Uterus (tissue), 3 donors: ENCODE measurements at regions not wholly inside any gene's neighbourhood (a gene's known extent, or its start where the extent isn't known, plus 50 kb on each side); places are given as distances from the start of the nearest gene placed in this dataset.

Source experiments
- DNase-seq, 2 donors: peaks; one replicate each; pipeline ENCODE4 v3.0.0-alpha.2; 2019 to 2020
- H3K27ac ChIP-seq, 2 donors: fragments of 200-600 bp; sonication (generic); 1 replicate in 1 of 2; 2 replicates in 1 of 2; pipeline ENCODE4 v1.5.1; 2016 to 2018
- H3K27me3 ChIP-seq, 2 donors: fragments of 200-600 bp; sonication (generic); one replicate each; pipeline ENCODE4 v1.5.1; 2018 to 2019; ENCODE audit warnings: control low read depth in 1 of 2
- H3K36me3 ChIP-seq, 2 donors: fragments of 200-600 bp; sonication (generic); one replicate each; pipeline ENCODE4 v1.5.1; 2019; ENCODE audit warnings: control low read depth in 1 of 2
- H3K4me1 ChIP-seq, 2 donors: fragments of 200-600 bp; sonication (generic); one replicate each; pipeline ENCODE4 v1.5.1; 2018 to 2019; ENCODE audit warnings: control low read depth in 1 of 2
- H3K4me3 ChIP-seq, 2 donors: fragments of 200-600 bp; sonication (generic); 1 replicate in 1 of 2; 2 replicates in 1 of 2; pipeline ENCODE4 v1.5.1; 2018 to 2019; ENCODE audit warnings: mild to moderate bottlenecking in 1 of 2
- H3K9me3 ChIP-seq, 2 donors: fragments of 200-600 bp; sonication (generic); one replicate each; pipeline ENCODE4 v1.5.1; 2019; ENCODE audit warnings: control low read depth in 1 of 2
- POLR2A ChIP-seq, 2 donors: fragments of 450-650 bp; IDR thresholded peaks; one replicate each; pipeline ENCODE4 v1.6.1; 2016; ENCODE audit warnings: antibody characterized with exemption in 2 of 2, mild to moderate bottlenecking in 1 of 2, moderate library complexity in 1 of 2
- intact Hi-C: fragments of 100-400 bp; cut with DNase I; formaldehyde crosslinking; loops from one replicate; pipeline ENCODE4 v1.15.1; 2023; ENCODE audit warnings: low total_unique reads
- TF ChIP-seq, protein P1 (sequence below), 4 experiments: fragments of 200-600 bp in 2 of 4; fragments of 450-650 bp in 2 of 4; sonication (generic) in 2 of 4; IDR thresholded peaks; one replicate each; pipeline ENCODE4 v1.5.1; 2016 to 2019; ENCODE audit warnings: antibody characterized with exemption in 4 of 4, mild to moderate bottlenecking in 2 of 4, moderate library complexity in 1 of 4
- donor health status: DM: yes; HTN: yes; CAD: no.

GRCh38 chr18:56235481-56236013 lies 402.8 kb downstream of the TXNL1 start:
- intact Hi-C loops: no loop called here
- no peak overlapping the region for H3K4me3 ChIP-seq
- peaks cover 0 to 7% of the 10 kb centered on the region in 2 donors for H3K9me3 ChIP-seq
- peak overlapping the region in 1 of 2 donors; percentile 5 for H3K27ac ChIP-seq
- H3K36me3 ChIP-seq: no peaks in the 10 kb centered on the region
- DNase-seq: no peak
- H3K4me1 ChIP-seq: no peaks in the 10 kb centered on the region
- H3K27me3 ChIP-seq: peaks cover 0 to 4% of the 10 kb centered on the region in 2 donors
- TF ChIP-seq, protein P1, sequence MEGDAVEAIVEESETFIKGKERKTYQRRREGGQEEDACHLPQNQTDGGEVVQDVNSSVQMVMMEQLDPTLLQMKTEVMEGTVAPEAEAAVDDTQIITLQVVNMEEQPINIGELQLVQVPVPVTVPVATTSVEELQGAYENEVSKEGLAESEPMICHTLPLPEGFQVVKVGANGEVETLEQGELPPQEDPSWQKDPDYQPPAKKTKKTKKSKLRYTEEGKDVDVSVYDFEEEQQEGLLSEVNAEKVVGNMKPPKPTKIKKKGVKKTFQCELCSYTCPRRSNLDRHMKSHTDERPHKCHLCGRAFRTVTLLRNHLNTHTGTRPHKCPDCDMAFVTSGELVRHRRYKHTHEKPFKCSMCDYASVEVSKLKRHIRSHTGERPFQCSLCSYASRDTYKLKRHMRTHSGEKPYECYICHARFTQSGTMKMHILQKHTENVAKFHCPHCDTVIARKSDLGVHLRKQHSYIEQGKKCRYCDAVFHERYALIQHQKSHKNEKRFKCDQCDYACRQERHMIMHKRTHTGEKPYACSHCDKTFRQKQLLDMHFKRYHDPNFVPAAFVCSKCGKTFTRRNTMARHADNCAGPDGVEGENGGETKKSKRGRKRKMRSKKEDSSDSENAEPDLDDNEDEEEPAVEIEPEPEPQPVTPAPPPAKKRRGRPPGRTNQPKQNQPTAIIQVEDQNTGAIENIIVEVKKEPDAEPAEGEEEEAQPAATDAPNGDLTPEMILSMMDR (IDR thresholded peaks at IDR 0.05): no peak
- no peak for TF ChIP-seq POLR2A (IDR thresholded peaks at IDR 0.05)

GRCh38 chr18:56235071-56235470 lies 403.3 kb downstream of the TXNL1 start:
- DNase-seq: no peak
- no peaks in the 10 kb centered on the region for H3K4me1 ChIP-seq
- no peaks in the 10 kb centered on the region for H3K36me3 ChIP-seq
- H3K27ac ChIP-seq: no peak overlapping the region
- intact Hi-C loops: no loop called here
- peaks cover 0 to 4% of the 10 kb centered on the region in 2 donors for H3K27me3 ChIP-seq
- peaks cover 0 to 7% of the 10 kb centered on the region in 2 donors for H3K9me3 ChIP-seq
- H3K4me3 ChIP-seq: no peak overlapping the region
- TF ChIP-seq, protein P1 (IDR thresholded peaks at IDR 0.05): no peak
- TF ChIP-seq POLR2A (IDR thresholded peaks at IDR 0.05): no peak

DNA sequence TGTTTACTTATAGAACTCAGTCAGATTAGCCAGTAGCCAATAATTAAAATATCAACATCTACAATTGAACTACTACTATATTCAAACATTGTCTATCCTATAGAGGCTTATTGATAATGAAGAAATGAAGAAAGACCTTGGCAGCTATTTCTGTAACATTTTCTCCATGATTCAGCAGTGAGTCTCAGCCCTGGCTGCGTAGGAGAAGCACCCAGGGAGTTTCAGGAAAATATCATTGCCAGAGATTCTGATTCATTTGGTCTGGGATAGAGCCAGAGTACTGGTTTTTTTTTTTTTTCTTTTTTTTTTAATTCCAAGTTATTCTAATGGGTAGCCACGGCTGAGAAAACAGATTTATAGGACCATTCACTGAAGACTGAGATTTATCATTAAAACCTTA lies 404.8 kb downstream of the TXNL1 start:
- peaks cover 0 to 4% of the 10 kb centered on the region in 2 donors for H3K27me3 ChIP-seq
- no peak for TF ChIP-seq POLR2A (IDR thresholded peaks at IDR 0.05)
- TF ChIP-seq, protein P1 (IDR thresholded peaks at IDR 0.05): no peak
- H3K9me3 ChIP-seq: peaks cover 0 to 7% of the 10 kb centered on the region in 2 donors
- peak overlapping the region; percentile 55 to 75 for H3K27ac ChIP-seq
- intact Hi-C loops: no loop called here
- no peak overlapping the region for H3K4me3 ChIP-seq
- H3K36me3 ChIP-seq: no peaks in the 10 kb centered on the region
- H3K4me1 ChIP-seq: no peaks in the 10 kb centered on the region
- peak; percentile 34 to 41 for DNase-seq

GRCh38 chr18:56226025-56226424 lies 412.4 kb downstream of the TXNL1 start:
- no peaks in the 10 kb centered on the region for H3K36me3 ChIP-seq
- intact Hi-C loops: no loop called here
- H3K27me3 ChIP-seq: no peaks in the 10 kb centered on the region
- no peak overlapping the region for H3K27ac ChIP-seq
- H3K4me1 ChIP-seq: no peaks in the 10 kb centered on the region
- H3K4me3 ChIP-seq: no peak overlapping the region
- no peaks in the 10 kb centered on the region for H3K9me3 ChIP-seq
- TF ChIP-seq, protein P1 (IDR thresholded peaks at IDR 0.05): no peak
- no peak for TF ChIP-seq POLR2A (IDR thresholded peaks at IDR 0.05)
- no peak for DNase-seq

DNA sequence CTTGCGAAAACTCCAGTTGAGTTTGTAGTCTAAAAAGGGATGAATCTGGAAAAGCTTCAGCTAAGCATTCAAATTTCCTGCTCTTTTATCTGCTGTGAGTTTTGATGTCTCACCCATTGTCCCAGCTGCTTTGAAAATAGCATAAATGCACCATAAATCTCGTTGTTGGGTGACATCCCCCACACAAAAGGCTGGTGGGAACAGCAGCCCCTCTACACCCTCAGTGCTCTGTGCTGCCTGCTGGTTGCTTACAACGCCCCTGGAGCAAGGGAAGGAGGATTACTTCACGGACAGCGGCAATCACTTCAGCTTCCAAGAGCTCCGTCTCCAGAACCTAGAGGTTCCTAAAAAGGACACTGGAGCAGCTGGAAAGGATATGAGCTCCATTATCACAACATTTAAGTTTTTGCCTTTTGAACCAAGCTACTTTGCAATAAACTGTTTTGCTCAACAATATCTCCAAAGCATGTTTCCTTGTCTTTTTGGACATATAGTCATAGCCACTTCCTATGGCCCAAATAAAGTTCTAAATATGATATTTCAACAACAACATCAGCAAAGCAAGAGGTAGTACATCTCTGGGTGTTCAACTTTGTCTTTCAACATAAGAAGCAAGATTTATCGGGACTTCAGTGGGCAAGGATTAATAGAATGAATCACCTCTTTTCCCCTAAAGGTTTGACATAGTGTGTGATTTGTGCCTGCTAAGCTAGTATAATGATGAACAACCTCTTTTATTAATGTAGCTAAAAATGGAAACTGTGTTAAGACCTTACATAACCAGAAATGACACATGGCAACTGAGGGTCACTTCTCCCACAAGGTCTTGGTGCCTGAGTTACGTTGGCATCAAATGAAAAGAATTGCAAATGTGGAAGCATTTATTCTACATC lies 413.5 kb downstream of the TXNL1 start:
- no peak overlapping the region for H3K27ac ChIP-seq
- no peaks in the 10 kb centered on the region for H3K4me1 ChIP-seq
- H3K36me3 ChIP-seq: no peaks in the 10 kb centered on the region
- H3K27me3 ChIP-seq: no peaks in the 10 kb centered on the region
- no peak overlapping the region for H3K4me3 ChIP-seq
- no peak for DNase-seq
- intact Hi-C loops: no loop called here
- TF ChIP-seq POLR2A (IDR thresholded peaks at IDR 0.05): no peak
- TF ChIP-seq, protein P1 (IDR thresholded peaks at IDR 0.05): no peak
- no peaks in the 10 kb centered on the region for H3K9me3 ChIP-seq
